GM23338 (cell line): ENCODE measurements at regions not wholly inside any gene's neighbourhood (a gene's known extent, or its start where the extent isn't known, plus 50 kb on each side); places are given as distances from the start of the nearest gene placed in this dataset.

ENCODE experiments used
- ATAC-seq: fragments of 200-7000 bp; cut with Tn5 transposase; 3 replicates; pipeline ENCODE4 v1.9.1; 2020
- DNase-seq: peaks from one replicate; pipeline ENCODE4 v3.0.0-alpha.2; 2015; ENCODE audit warnings: low spot score
- H2AFZ ChIP-seq: fragments of 200-600 bp; sonication (generic); 2 replicates; pipeline ENCODE4 v1.8.0; 2016; ENCODE audit warnings: antibody characterized with exemption, mild to moderate bottlenecking, moderate library complexity
- H3F3A ChIP-seq: fragments of 200-600 bp; sonication (generic); replicated peaks from 2 replicates; pipeline ENCODE4 v1.8.0; 2017; ENCODE audit warnings: antibody characterized with exemption, mixed run types, low read depth
- H3K27ac ChIP-seq: fragments of 200-600 bp; sonication (generic); 2 replicates; pipeline ENCODE4 v1.6.1; 2016; ENCODE audit warnings: low read depth
- H3K27me3 ChIP-seq: fragments of 200-600 bp; sonication (generic); 2 replicates; pipeline ENCODE4 v1.8.0; 2016; ENCODE audit warnings: mild to moderate bottlenecking, mixed run types, moderate library complexity; ENCODE audit not compliant: insufficient read depth
- H3K36me3 ChIP-seq: fragments of 200-600 bp; sonication (generic); 2 replicates; pipeline ENCODE4 v1.8.0; 2016; ENCODE audit warnings: mild to moderate bottlenecking; ENCODE audit not compliant: insufficient read depth
- H3K4me1 ChIP-seq: fragments of 200-600 bp; sonication (generic); 2 replicates; pipeline ENCODE4 v1.8.0; 2016; ENCODE audit warnings: mild to moderate bottlenecking, moderate library complexity; ENCODE audit not compliant: insufficient read depth
- H3K4me2 ChIP-seq: fragments of 200-600 bp; sonication (generic); 2 replicates; pipeline ENCODE4 v1.7.1; 2017; ENCODE audit warnings: mixed run types
- H3K4me3 ChIP-seq: fragments of 200-600 bp; sonication (generic); 2 replicates; pipeline ENCODE4 v1.6.1; 2016; ENCODE audit warnings: mixed run types
- H3K79me2 ChIP-seq: fragments of 200-600 bp; sonication (generic); replicated peaks from 2 replicates; pipeline ENCODE4 v1.8.0; 2017; ENCODE audit warnings: mild to moderate bottlenecking; ENCODE audit not compliant: insufficient read depth
- H3K9me2 ChIP-seq: fragments of 200-600 bp; sonication (generic); 2 replicates; pipeline ENCODE4 v1.8.0; 2017; ENCODE audit not compliant: insufficient read depth
- H4K20me1 ChIP-seq: fragments of 200-600 bp; sonication (generic); replicated peaks from 2 replicates; pipeline ENCODE4 v1.8.0; 2017; ENCODE audit warnings: mild to moderate bottlenecking; ENCODE audit not compliant: insufficient read depth
- H3K27ac Mint-ChIP-seq: 2 replicates; pipeline ENCODE4 v1.8.0; 2020; ENCODE audit warnings: inconsistent platforms, mild to moderate bottlenecking, moderate library complexity, mixed read lengths
- H3K27me3 Mint-ChIP-seq: 3 replicates; pipeline ENCODE4 v1.8.0; 2022; ENCODE audit warnings: low read depth, mild to moderate bottlenecking, moderate library complexity, mixed read lengths, inconsistent platforms; ENCODE audit not compliant: insufficient read depth, poor library complexity
- H3K36me3 Mint-ChIP-seq: 3 replicates; pipeline ENCODE4 v1.8.0; 2021; ENCODE audit warnings: low read depth, mild to moderate bottlenecking, inconsistent platforms, moderate library complexity, mixed read lengths
- H3K4me1 Mint-ChIP-seq: 3 replicates; pipeline ENCODE4 v1.8.0; 2020; ENCODE audit warnings: mild to moderate bottlenecking, inconsistent platforms, mixed read lengths
- H3K4me3 Mint-ChIP-seq: 3 replicates; pipeline ENCODE4 v1.8.0; 2021; ENCODE audit warnings: moderate library complexity, mild to moderate bottlenecking, inconsistent platforms, mixed read lengths
- H3K9me3 Mint-ChIP-seq: 3 replicates; pipeline ENCODE4 v1.8.0; 2020; ENCODE audit warnings: moderate library complexity, mild to moderate bottlenecking, inconsistent platforms, mixed read lengths
- CREB1 ChIP-seq: fragments of 250-450 bp; sonication (Bioruptor Pico); IDR thresholded peaks from 2 replicates; pipeline ENCODE4 v1.5.0; 2020; ENCODE audit warnings: low read depth, mild to moderate bottlenecking, moderate library complexity
- EZH2 ChIP-seq: fragments of 200-600 bp; sonication (generic); IDR thresholded peaks from one replicate; pipeline ENCODE4 v1.8.0; 2017; ENCODE audit warnings: antibody characterized with exemption, mild to moderate bottlenecking, low read depth; ENCODE audit not compliant: unreplicated experiment
- EZH2phosphoT487 ChIP-seq: fragments of 200-600 bp; sonication (generic); IDR thresholded peaks from one replicate; pipeline ENCODE4 v1.8.1; 2018; ENCODE audit warnings: antibody characterized with exemption; ENCODE audit not compliant: unreplicated experiment
- JUNB ChIP-seq: IDR thresholded peaks from one replicate; pipeline ENCODE4 v1.6.1; 2016; ENCODE audit warnings: antibody characterized with exemption; ENCODE audit not compliant: unreplicated experiment
- NANOG ChIP-seq: IDR thresholded peaks from 2 replicates; pipeline ENCODE4 v1.6.1; 2016; ENCODE audit warnings: antibody characterized with exemption, borderline replicate concordance
- POLR2AphosphoS5 ChIP-seq: IDR thresholded peaks from 2 replicates; pipeline ENCODE4 v1.6.1; 2016; ENCODE audit warnings: antibody characterized with exemption, low read depth
- REST ChIP-seq: IDR thresholded peaks from one replicate; pipeline ENCODE4 v1.6.1; 2018; ENCODE audit warnings: antibody characterized with exemption; ENCODE audit not compliant: unreplicated experiment
- STAT1 ChIP-seq: IDR thresholded peaks from one replicate; pipeline ENCODE4 v1.6.1; 2016; ENCODE audit warnings: antibody characterized with exemption; ENCODE audit not compliant: unreplicated experiment
- ZNF114 ChIP-seq: fragments of 250-450 bp; sonication (Bioruptor Pico); IDR thresholded peaks from 2 replicates; pipeline ENCODE4 v1.5.0; 2020; ENCODE audit warnings: mild to moderate bottlenecking, moderate library complexity
- ZNF331 ChIP-seq: fragments of 250-450 bp; sonication (Bioruptor Pico); IDR thresholded peaks from 2 replicates; pipeline ENCODE4 v1.5.0; 2020; ENCODE audit warnings: low read depth, mild to moderate bottlenecking, moderate library complexity
- TF ChIP-seq, protein P1 (sequence below), 2 experiments: fragments of 200-600 bp in 1 of 2; sonication (generic) in 1 of 2; conservative IDR thresholded peaks; 2 replicates each; pipeline versions ENCODE4 v1.5.1 to v1.6.1; 2016 to 2017; ENCODE audit warnings: antibody characterized with exemption in 2 of 2, low read depth in 2 of 2, mild to moderate bottlenecking in 2 of 2, moderate library complexity in 1 of 2
- TF ChIP-seq, protein P2 (sequence below): IDR thresholded peaks from 2 replicates; pipeline ENCODE4 v1.6.1; 2016; ENCODE audit warnings: antibody characterized with exemption

GRCh38 chr7:10257438-10257837, 716.2 kb upstream of the PHF14 start (continued):
- TF ChIP-seq EZH2 (no peak), POLR2AphosphoS5 (no peak), CREB1 (CRISPR knock-in tag) (no peak), REST (no peak), ZNF114 (no peak), EZH2phosphoT487 (no peak)
- TF ChIP-seq, protein P1, sequence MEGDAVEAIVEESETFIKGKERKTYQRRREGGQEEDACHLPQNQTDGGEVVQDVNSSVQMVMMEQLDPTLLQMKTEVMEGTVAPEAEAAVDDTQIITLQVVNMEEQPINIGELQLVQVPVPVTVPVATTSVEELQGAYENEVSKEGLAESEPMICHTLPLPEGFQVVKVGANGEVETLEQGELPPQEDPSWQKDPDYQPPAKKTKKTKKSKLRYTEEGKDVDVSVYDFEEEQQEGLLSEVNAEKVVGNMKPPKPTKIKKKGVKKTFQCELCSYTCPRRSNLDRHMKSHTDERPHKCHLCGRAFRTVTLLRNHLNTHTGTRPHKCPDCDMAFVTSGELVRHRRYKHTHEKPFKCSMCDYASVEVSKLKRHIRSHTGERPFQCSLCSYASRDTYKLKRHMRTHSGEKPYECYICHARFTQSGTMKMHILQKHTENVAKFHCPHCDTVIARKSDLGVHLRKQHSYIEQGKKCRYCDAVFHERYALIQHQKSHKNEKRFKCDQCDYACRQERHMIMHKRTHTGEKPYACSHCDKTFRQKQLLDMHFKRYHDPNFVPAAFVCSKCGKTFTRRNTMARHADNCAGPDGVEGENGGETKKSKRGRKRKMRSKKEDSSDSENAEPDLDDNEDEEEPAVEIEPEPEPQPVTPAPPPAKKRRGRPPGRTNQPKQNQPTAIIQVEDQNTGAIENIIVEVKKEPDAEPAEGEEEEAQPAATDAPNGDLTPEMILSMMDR (conservative IDR thresholded peaks at IDR 0.05; ENCODE audit: low read depth in 2 of 2) = no peak

DNA sequence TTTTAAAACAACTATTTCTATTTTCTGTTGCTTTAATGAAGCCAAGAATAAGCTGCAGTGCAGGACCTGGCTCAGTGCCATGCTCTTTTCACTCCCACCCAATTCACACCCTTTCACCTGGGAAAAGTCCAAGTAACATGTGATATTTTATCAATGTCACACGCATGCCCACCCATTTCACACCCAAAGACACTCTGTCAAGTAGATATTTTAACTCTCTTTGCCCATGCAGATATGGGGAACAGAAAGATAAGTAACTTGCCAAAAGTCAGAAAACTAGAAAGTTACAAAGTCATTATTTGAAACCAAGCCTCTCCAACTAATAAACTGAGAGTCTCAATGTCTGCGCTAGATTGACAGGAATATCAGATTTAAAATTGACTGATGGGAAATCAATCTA, 706.7 kb upstream of the PHF14 start:
- H3K4me2 ChIP-seq = no peak overlapping the region
- H3F3A ChIP-seq = no peaks in the 10 kb centered on the region
- Mint-ChIP-seq H3K4me3 (no peak overlapping the region), H3K27ac (no peak overlapping the region), H3K4me1 (peaks cover 6% of the 10 kb centered on the region; the same call in 1 of the 3 replicates), H3K9me3 (peaks cover 5% of the 10 kb centered on the region; the same call in 2 of the 3 replicates), H3K27me3 (no peaks in the 10 kb centered on the region), H3K36me3 (no peaks in the 10 kb centered on the region)
- no peaks in the 10 kb centered on the region for H3K4me1 ChIP-seq
- ATAC-seq (no peak), DNase-seq (no peak)
- peak overlapping the region; percentile 48; the same call in 1 of the 2 replicates for H2AFZ ChIP-seq
- H3K27me3 ChIP-seq = no peaks in the 10 kb centered on the region
- H3K36me3 ChIP-seq = no peaks in the 10 kb centered on the region
- H3K9me2 ChIP-seq = no peaks in the 10 kb centered on the region
- no peaks in the 10 kb centered on the region for H4K20me1 ChIP-seq
- no peak overlapping the region for H3K27ac ChIP-seq
- no peaks in the 10 kb centered on the region for H3K79me2 ChIP-seq
- no peak overlapping the region for H3K4me3 ChIP-seq
- no peak for TF ChIP-seq EZH2phosphoT487
- no peak for TF ChIP-seq NANOG
- TF ChIP-seq, protein P1 (conservative IDR thresholded peaks at IDR 0.05; ENCODE audit: low read depth in 2 of 2) = no peak
- no peak for TF ChIP-seq POLR2AphosphoS5
- TF ChIP-seq EZH2 = no peak
- TF ChIP-seq JUNB = no peak
- no peak for TF ChIP-seq REST
- TF ChIP-seq, protein P2, sequence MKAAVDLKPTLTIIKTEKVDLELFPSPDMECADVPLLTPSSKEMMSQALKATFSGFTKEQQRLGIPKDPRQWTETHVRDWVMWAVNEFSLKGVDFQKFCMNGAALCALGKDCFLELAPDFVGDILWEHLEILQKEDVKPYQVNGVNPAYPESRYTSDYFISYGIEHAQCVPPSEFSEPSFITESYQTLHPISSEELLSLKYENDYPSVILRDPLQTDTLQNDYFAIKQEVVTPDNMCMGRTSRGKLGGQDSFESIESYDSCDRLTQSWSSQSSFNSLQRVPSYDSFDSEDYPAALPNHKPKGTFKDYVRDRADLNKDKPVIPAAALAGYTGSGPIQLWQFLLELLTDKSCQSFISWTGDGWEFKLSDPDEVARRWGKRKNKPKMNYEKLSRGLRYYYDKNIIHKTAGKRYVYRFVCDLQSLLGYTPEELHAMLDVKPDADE = no peak
- no peak for TF ChIP-seq ZNF114
- no peak for TF ChIP-seq STAT1
- no peak for TF ChIP-seq ZNF331 (CRISPR knock-in tag)
